Keratinocyte (primary cell): ENCODE measurements at regions not wholly inside any gene's neighbourhood (a gene's known extent, or its start where the extent isn't known, plus 50 kb on each side); places are given as distances from the start of the nearest gene placed in this dataset.

ENCODE experiments used
- DNase-seq: peaks from one replicate; pipeline ENCODE4 v3.0.0-alpha.2; 2011; ENCODE audit warnings: low read depth, missing footprints, low spot score
- FAIRE-seq: peaks from 2 replicates; lab custom pipeline; 2011; peaks lifted over from hg19 to GRCh38; lab: Jason Lieb, UNC
- H2AFZ ChIP-seq: 2 replicates; pipeline ENCODE4 v1.6.0; 2012; ENCODE audit warnings: low read length, control low read depth, inconsistent platforms; ENCODE audit not compliant: control insufficient read depth
- H3K27ac ChIP-seq: 2 replicates; pipeline ENCODE4 v1.5.1; 2011; ENCODE audit warnings: low read length; ENCODE audit not compliant: control insufficient read depth, insufficient read depth
- H3K27me3 ChIP-seq: 3 replicates; pipeline ENCODE4 v1.6.0; 2011; ENCODE audit warnings: low read length; ENCODE audit not compliant: control insufficient read depth, insufficient read depth; ENCODE audit errors: extremely low read depth
- H3K36me3 ChIP-seq, 2 experiments: 2 replicates in 1 of 2; 3 replicates in 1 of 2; pipeline ENCODE4 v1.5.1; 2011; ENCODE audit warnings: low read length in 2 of 2, mild to moderate bottlenecking in 1 of 2; ENCODE audit not compliant: control insufficient read depth in 2 of 2, insufficient read depth in 2 of 2; ENCODE audit errors: extremely low read depth in 1 of 2
- H3K4me1 ChIP-seq: 3 replicates; pipeline ENCODE4 v1.5.1; 2011; ENCODE audit warnings: low read length; ENCODE audit not compliant: control insufficient read depth, insufficient read depth; ENCODE audit errors: extremely low read depth
- H3K4me2 ChIP-seq: 3 replicates; pipeline ENCODE4 v1.6.0; 2011; ENCODE audit warnings: low read depth, low read length; ENCODE audit not compliant: control insufficient read depth, insufficient read depth; ENCODE audit errors: extremely low read depth
- H3K4me3 ChIP-seq, 3 experiments: fragments of 200-600 bp in 1 of 3; sonication (generic) in 1 of 3; 2 replicates in 2 of 3; 3 replicates in 1 of 3; pipeline ENCODE4 v1.5.1; 2011 to 2016; ENCODE audit warnings: low read length in 3 of 3, mild to moderate bottlenecking in 3 of 3, control low read depth in 2 of 3, inconsistent platforms in 1 of 3, low read depth in 1 of 3, mixed read lengths in 1 of 3, mixed run types in 1 of 3, moderate library complexity in 1 of 3; ENCODE audit not compliant: control insufficient read depth in 2 of 3, insufficient read depth in 2 of 3; ENCODE audit errors: extremely low read depth in 1 of 3
- H3K79me2 ChIP-seq: 2 replicates; pipeline ENCODE4 v1.6.0; 2012; ENCODE audit warnings: low read length; ENCODE audit not compliant: control insufficient read depth, insufficient read depth
- H3K9ac ChIP-seq: 3 replicates; pipeline ENCODE4 v1.6.0; 2011; ENCODE audit warnings: low read length; ENCODE audit not compliant: control insufficient read depth, insufficient read depth; ENCODE audit errors: extremely low read depth
- H3K9me1 ChIP-seq: 3 replicates; pipeline ENCODE4 v1.6.0; 2011; ENCODE audit warnings: low read length; ENCODE audit not compliant: control insufficient read depth, insufficient read depth; ENCODE audit errors: extremely low read depth
- H3K9me3 ChIP-seq: 2 replicates; pipeline ENCODE4 v1.5.1; 2012; ENCODE audit warnings: low read depth, low read length; ENCODE audit not compliant: control insufficient read depth
- H4K20me1 ChIP-seq: 3 replicates; pipeline ENCODE4 v1.6.0; 2011; ENCODE audit warnings: low read length; ENCODE audit not compliant: control insufficient read depth, insufficient read depth; ENCODE audit errors: extremely low read depth
- CTCF ChIP-seq, 3 experiments: IDR thresholded peaks in 1 of 3; conservative IDR thresholded peaks in 1 of 3; optimal IDR thresholded peaks in 1 of 3; 2 replicates in 2 of 3; 3 replicates in 1 of 3; pipeline versions ENCODE3 to v1.5.1; 2011; ENCODE audit warnings: low read length in 3 of 3, mild to moderate bottlenecking in 3 of 3, moderate library complexity in 2 of 3, control low read depth in 1 of 3, inconsistent platforms in 1 of 3; ENCODE audit not compliant: insufficient read depth in 2 of 3; ENCODE audit errors: extremely low read depth in 1 of 3
- EZH2 ChIP-seq: IDR thresholded peaks from one replicate; pipeline ENCODE4 v1.6.1; 2012; ENCODE audit warnings: inconsistent platforms, mild to moderate bottlenecking, low read length, moderate library complexity
- dilution Hi-C: fragments of 300-500 bp; cut with MboI; formaldehyde crosslinking; loops from one replicate; pipeline ENCODE4 v1.7.0; 2020; ENCODE audit warnings: low sequenced_read_pairs; ENCODE audit not compliant: extremely low pct_ligation_motif_present

- Histone ChIP-seq H2AFZ (no peak overlapping the region), H3K4me3 (no peak overlapping the region), H3K9me1 (no peaks in the 10 kb centered on the region), H3K27ac (no peak overlapping the region), H3K79me2 (no peaks in the 10 kb centered on the region), H3K4me1 (no peaks in the 10 kb centered on the region), H3K9ac (no peak overlapping the region), H3K27me3 (no peaks in the 10 kb centered on the region), H3K9me3 (peaks cover 2% of the 10 kb centered on the region), H4K20me1 (no peaks in the 10 kb centered on the region), H3K4me2 (no peak overlapping the region), H3K36me3 (no peaks in the 10 kb centered on the region)
- no peak for DNase-seq
- TF ChIP-seq EZH2: no peak
- TF ChIP-seq CTCF (optimal IDR thresholded peaks at IDR 0.05 in 1 of 3, IDR thresholded peaks at IDR 0.05 in 1 of 3, conservative IDR thresholded peaks at IDR 0.05 in 1 of 3; ENCODE audit: extremely low read depth in 1 of 3, insufficient read depth in 2 of 3, low read length in 3 of 3): no peak
- no peak for FAIRE-seq
- dilution Hi-C loops: no loop called here
These were observed 293.1 kb downstream of the TRIML1 start for GRCh38 chr4:188432328-188432727.

GRCh38 chr4:188433741-188434315, 294.6 kb downstream of the TRIML1 start:
- no peaks in the 10 kb centered on the region for H4K20me1 ChIP-seq
- no peak overlapping the region for H2AFZ ChIP-seq
- no peaks in the 10 kb centered on the region for H3K4me1 ChIP-seq
- H3K4me2 ChIP-seq: no peak overlapping the region
- dilution Hi-C loops: no loop called here
- DNase-seq: no peak
- TF ChIP-seq CTCF (optimal IDR thresholded peaks at IDR 0.05 in 1 of 3, IDR thresholded peaks at IDR 0.05 in 1 of 3, conservative IDR thresholded peaks at IDR 0.05 in 1 of 3; ENCODE audit: extremely low read depth in 1 of 3, insufficient read depth in 2 of 3, low read length in 3 of 3): no peak
- no peak for TF ChIP-seq EZH2
- H3K4me3 ChIP-seq: no peak overlapping the region
- H3K9me1 ChIP-seq: no peaks in the 10 kb centered on the region
- no peaks in the 10 kb centered on the region for H3K79me2 ChIP-seq
- FAIRE-seq: no peak
- H3K27me3 ChIP-seq: no peaks in the 10 kb centered on the region
- H3K27ac ChIP-seq: no peak overlapping the region
- no peaks in the 10 kb centered on the region for H3K36me3 ChIP-seq
- peaks cover 2% of the 10 kb centered on the region for H3K9me3 ChIP-seq
- H3K9ac ChIP-seq: no peak overlapping the region
